DMS153 (cell line): ENCODE measurements at regions not wholly inside any gene's neighbourhood (a gene's known extent, or its start where the extent isn't known, plus 50 kb on each side); places are given as distances from the start of the nearest gene placed in this dataset.

Experiments
- DNase-seq: peaks from one replicate; lab custom pipeline; 2025; lab: John Stamatoyannopoulos, UW

- DNase-seq = no peak
Observed at GRCh38 chr3:130260918-130261317, 84.6 kb upstream of the COL6A5 start.

- no peak for DNase-seq
Observed at GRCh38 chr3:130263708-130264107, 81.8 kb upstream of the COL6A5 start.

GRCh38 chr3:130266817-130267216 is 78.7 kb upstream of the COL6A5 start:
- DNase-seq = no peak

- DNase-seq = peak; percentile 27
Observed at GRCh38 chr3:130276203-130276803, 69.2 kb upstream of the COL6A5 start.

- DNase-seq = no peak
Observed at GRCh38 chr3:130288670-130289069, 56.8 kb upstream of the COL6A5 start.

- DNase-seq = no peak
Observed at GRCh38 chr3:130291148-130291547, 54.3 kb upstream of the COL6A5 start.

GRCh38 chr3:130293247-130293646 is 52.2 kb upstream of the COL6A5 start:
- DNase-seq = no peak
